Fibroblast of lung (primary cell): ENCODE measurements at regions not wholly inside any gene's neighbourhood (a gene's known extent, or its start where the extent isn't known, plus 50 kb on each side); places are given as distances from the start of the nearest gene placed in this dataset.

Source experiments
- DNase-seq, 2 donors: peaks; one replicate each; pipeline versions ENCODE4 v3.0.0 to v3.0.0-alpha.2; 2010; ENCODE audit warnings: low read depth in 2 of 2
- H2AFZ ChIP-seq: 2 replicates; pipeline ENCODE4 v1.5.1; 2012; ENCODE audit warnings: low read length, control low read depth, inconsistent platforms
- H3K27ac ChIP-seq: 2 replicates; pipeline ENCODE4 v1.5.1; 2011; ENCODE audit warnings: low read length, control low read depth; ENCODE audit not compliant: insufficient read depth
- H3K27me3 ChIP-seq: 2 replicates; pipeline ENCODE4 v1.5.1; 2011; ENCODE audit warnings: mild to moderate bottlenecking, low read length; ENCODE audit not compliant: control insufficient read depth, insufficient read depth
- H3K36me3 ChIP-seq: 2 replicates; pipeline ENCODE4 v1.5.1; 2011; ENCODE audit warnings: low read length; ENCODE audit not compliant: control insufficient read depth, insufficient read depth
- H3K4me1 ChIP-seq: 2 replicates; pipeline ENCODE4 v1.5.1; 2011; ENCODE audit warnings: low read length; ENCODE audit not compliant: control insufficient read depth, insufficient read depth; ENCODE audit errors: extremely low read depth
- H3K4me2 ChIP-seq: 2 replicates; pipeline ENCODE4 v1.5.1; 2011; ENCODE audit warnings: low read length, control low read depth; ENCODE audit not compliant: insufficient read depth; ENCODE audit errors: extremely low read depth
- H3K4me3 ChIP-seq, 4 experiments: fragments of 200-600 bp in 1 of 4; sonication (generic) in 1 of 4; replicated peaks in 1 of 4; 2 replicates each; pipeline ENCODE4 v1.5.1; 2011 to 2016; ENCODE audit warnings: low read length in 4 of 4, low read depth in 3 of 4, mild to moderate bottlenecking in 3 of 4, control low read depth in 2 of 4, inconsistent platforms in 1 of 4, mixed read lengths in 1 of 4; ENCODE audit not compliant: insufficient read depth in 1 of 4; ENCODE audit errors: control extremely low read depth in 1 of 4
- H3K79me2 ChIP-seq: 2 replicates; pipeline ENCODE4 v1.5.1; 2012; ENCODE audit warnings: mild to moderate bottlenecking, low read length, inconsistent platforms; ENCODE audit not compliant: control insufficient read depth, insufficient read depth
- H3K9ac ChIP-seq: 2 replicates; pipeline ENCODE4 v1.5.1; 2011; ENCODE audit warnings: mild to moderate bottlenecking, low read length, control low read depth; ENCODE audit not compliant: insufficient read depth
- H3K9me3 ChIP-seq: 2 replicates; pipeline ENCODE4 v1.5.1; 2012; ENCODE audit warnings: low read depth, low read length; ENCODE audit not compliant: control insufficient read depth, insufficient read depth
- H4K20me1 ChIP-seq: 2 replicates; pipeline ENCODE4 v1.5.1; 2011; ENCODE audit warnings: low read length; ENCODE audit not compliant: control insufficient read depth, insufficient read depth; ENCODE audit errors: extremely low read depth
- CTCF ChIP-seq, 2 donors: IDR thresholded peaks in 1 of 2; conservative IDR thresholded peaks in 1 of 2; 1 replicate in 1 of 2; 2 replicates in 1 of 2; pipeline ENCODE4 v1.5.1; 2011 to 2012; ENCODE audit warnings: low read length in 2 of 2, control low read depth in 1 of 2, inconsistent platforms in 1 of 2, low read depth in 1 of 2, mild to moderate bottlenecking in 1 of 2
- EZH2 ChIP-seq: IDR thresholded peaks from 2 replicates; pipeline ENCODE4 v1.5.1; 2012; ENCODE audit warnings: low read length, control low read depth, mild to moderate bottlenecking; ENCODE audit errors: missing control alignments

GRCh38 chrX:69257499-69258127 lies 92.4 kb upstream of the PJA1 start:
- H2AFZ ChIP-seq = no peak overlapping the region
- H3K4me3 ChIP-seq = no peak overlapping the region
- H3K9ac ChIP-seq = no peak overlapping the region
- H3K4me1 ChIP-seq = no peaks in the 10 kb centered on the region
- no peaks in the 10 kb centered on the region for H4K20me1 ChIP-seq
- H3K27me3 ChIP-seq = no peaks in the 10 kb centered on the region
- H3K79me2 ChIP-seq = no peaks in the 10 kb centered on the region
- no peak overlapping the region for H3K27ac ChIP-seq
- TF ChIP-seq EZH2 (no peak), CTCF (conservative IDR thresholded peaks at IDR 0.05 in 1 of 2, IDR thresholded peaks at IDR 0.05 in 1 of 2; ENCODE audit: low read depth in 1 of 2, low read length in 2 of 2) (no peak)
- H3K4me2 ChIP-seq = no peak overlapping the region
- H3K36me3 ChIP-seq = no peaks in the 10 kb centered on the region
- no peaks in the 10 kb centered on the region for H3K9me3 ChIP-seq
- no peak for DNase-seq

- Histone ChIP-seq H3K27ac (no peak overlapping the region), H3K36me3 (no peaks in the 10 kb centered on the region), H3K79me2 (no peaks in the 10 kb centered on the region), H4K20me1 (no peaks in the 10 kb centered on the region), H3K4me2 (no peak overlapping the region), H3K9me3 (no peaks in the 10 kb centered on the region), H3K9ac (no peak overlapping the region), H3K4me1 (no peaks in the 10 kb centered on the region), H2AFZ (no peak overlapping the region), H3K27me3 (no peaks in the 10 kb centered on the region), H3K4me3 (no peak overlapping the region)
- DNase-seq = no peak
- TF ChIP-seq EZH2 (no peak), CTCF (conservative IDR thresholded peaks at IDR 0.05 in 1 of 2, IDR thresholded peaks at IDR 0.05 in 1 of 2; ENCODE audit: low read depth in 1 of 2, low read length in 2 of 2) (no peak)
Observed at GRCh38 chrX:69256291-69256565, 91.0 kb upstream of the PJA1 start.

- no peak overlapping the region for H3K4me2 ChIP-seq
- no peak for TF ChIP-seq EZH2
- no peak for TF ChIP-seq CTCF (conservative IDR thresholded peaks at IDR 0.05 in 1 of 2, IDR thresholded peaks at IDR 0.05 in 1 of 2; ENCODE audit: low read depth in 1 of 2, low read length in 2 of 2)
- no peaks in the 10 kb centered on the region for H3K79me2 ChIP-seq
- no peaks in the 10 kb centered on the region for H3K4me1 ChIP-seq
- DNase-seq = no peak
- no peaks in the 10 kb centered on the region for H3K27me3 ChIP-seq
- H3K9me3 ChIP-seq = no peaks in the 10 kb centered on the region
- no peak overlapping the region for H3K27ac ChIP-seq
- H2AFZ ChIP-seq = no peak overlapping the region
- no peaks in the 10 kb centered on the region for H3K36me3 ChIP-seq
- H3K4me3 ChIP-seq = no peak overlapping the region
- H3K9ac ChIP-seq = no peak overlapping the region
- no peaks in the 10 kb centered on the region for H4K20me1 ChIP-seq
Observed at GRCh38 chrX:69255441-69256290, 90.4 kb upstream of the PJA1 start.
